ENCODE measurements at regions not wholly inside any gene's neighbourhood (a gene's known extent, or its start where the extent isn't known, plus 50 kb on each side); places are given as distances from the start of the nearest gene placed in this dataset.

DNA sequence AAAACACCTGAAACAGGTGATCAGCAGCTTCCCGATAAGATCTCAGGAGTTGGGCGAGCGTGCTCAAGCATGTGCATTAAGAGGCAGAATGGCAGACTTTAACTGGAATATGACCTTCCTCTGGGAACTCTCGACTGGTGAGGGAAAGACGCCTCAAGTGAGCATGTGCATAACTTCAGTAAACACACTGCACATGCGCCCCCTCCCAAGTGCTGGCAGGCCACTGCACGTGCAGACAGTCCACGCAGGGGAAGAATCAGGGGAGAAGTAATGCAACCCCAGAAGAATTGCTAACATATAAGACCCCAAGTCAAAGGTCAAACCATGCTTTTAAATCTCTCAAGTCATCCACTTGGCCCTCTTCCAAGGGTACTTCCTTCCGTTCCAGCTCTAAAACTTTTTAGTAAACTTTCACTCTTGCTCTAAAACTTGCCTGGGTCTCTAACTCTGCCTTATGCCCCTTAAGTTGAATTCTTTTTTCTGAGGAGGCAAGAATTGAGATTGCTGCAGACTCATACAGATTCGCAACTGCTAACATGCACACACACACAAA is 541.0 kb downstream of the TNS3 start:
- no peak for DNase-seq

- no peak for DNase-seq
These were observed 542.0 kb downstream of the TNS3 start for GRCh38 chr7:47039904-47040303.

- DNase-seq = no peak
These were observed 542.7 kb downstream of the TNS3 start for GRCh38 chr7:47039089-47039648.

DNA sequence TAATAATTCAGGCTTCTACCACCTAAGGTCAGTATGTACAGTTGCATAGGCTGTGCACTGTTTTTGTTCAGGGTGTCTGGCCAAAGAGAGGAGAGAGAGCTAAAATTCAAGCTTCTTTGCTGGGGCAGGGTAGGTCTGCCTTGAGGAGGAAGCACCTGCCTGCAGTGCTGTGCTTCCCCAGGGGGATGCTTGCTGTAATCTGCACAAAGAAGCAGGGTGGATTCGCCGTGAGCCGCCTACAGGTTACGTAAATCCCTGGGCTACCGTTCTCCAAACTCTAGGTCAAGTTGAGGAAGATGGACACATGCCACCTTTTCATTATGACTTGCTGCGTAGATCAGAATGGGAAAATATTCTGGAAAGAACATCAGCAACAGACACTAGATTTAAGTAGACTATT is 543.3 kb downstream of the TNS3 start:
- no peak for DNase-seq

GRCh38 chr7:47037607-47038006 is 544.3 kb downstream of the TNS3 start:
- DNase-seq = no peak

DNA sequence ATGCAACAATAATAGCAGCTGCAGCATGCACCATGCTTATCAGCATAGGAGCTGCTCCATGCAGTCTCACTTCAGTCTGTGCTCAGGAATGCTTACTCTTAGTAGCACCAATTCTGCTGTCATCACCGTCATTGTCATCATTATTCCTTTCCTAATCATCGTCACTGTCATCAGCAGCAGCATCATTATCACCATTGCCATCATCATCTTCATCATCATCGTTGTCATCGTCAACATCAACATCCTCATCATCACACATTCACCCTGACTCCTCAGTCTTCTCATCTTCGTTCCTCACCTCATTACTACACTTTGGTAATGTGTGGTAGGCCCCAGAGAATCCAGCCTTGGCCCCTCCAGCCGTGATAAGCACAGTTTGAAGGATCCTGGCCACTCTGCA is 545.0 kb downstream of the TNS3 start:
- no peak for DNase-seq

DNA sequence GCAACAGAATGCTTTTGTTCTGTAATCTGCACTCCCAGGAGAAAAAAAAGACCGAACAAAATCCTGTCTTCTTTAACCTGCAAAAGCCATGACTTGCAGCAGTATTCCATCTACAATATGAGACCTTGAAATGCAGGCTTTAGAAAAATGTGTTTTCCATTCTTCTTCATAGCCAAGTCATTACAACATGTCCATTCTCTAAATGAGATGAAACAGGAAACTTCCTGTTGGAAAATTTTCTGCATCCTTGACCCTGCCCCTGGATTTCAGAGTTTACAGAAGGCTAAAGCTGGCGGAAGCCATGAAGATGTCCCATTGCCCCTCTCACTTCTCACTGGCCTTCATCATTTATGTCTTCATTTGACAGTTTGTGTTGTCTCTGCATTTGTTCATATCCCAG is 546.4 kb downstream of the TNS3 start:
- no peak for DNase-seq

DNA sequence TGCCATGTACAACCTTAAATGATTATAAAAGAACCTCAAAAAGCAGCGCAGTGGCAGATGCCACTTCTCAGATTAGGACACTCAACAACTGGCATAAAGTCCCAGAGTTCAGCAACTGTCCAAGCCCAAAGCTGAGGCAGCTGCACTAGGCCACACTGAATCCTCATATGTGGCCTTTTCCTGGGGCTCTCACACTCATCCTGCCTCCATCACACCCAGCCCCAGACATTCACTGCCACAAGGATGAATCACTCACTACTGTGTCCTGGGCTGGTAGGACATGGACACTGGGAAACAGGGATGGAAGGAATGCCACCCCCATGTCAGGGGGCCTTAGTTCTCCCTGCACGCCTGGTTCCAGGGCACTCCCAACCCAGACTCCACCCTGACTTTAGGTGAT is 547.7 kb downstream of the TNS3 start:
- DNase-seq = no peak

DNA sequence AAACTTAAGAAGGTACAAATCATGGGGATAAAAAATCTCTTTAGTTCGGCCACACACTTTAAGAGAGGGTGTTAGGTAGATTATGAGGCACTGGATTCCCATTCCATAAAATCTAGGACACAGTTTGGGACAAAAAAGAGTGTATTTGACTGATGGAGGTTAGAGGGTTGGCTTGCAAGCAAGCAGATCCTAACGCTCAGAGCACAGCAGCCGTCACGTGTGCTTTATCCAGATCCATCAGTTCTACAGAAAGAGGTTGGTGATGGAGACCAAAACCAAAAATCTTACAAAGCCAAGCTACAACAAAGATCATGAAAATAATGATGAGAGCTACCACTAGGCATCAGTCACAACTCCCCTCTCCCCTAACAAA is 549.4 kb downstream of the TNS3 start:
- DNase-seq = no peak

DNA sequence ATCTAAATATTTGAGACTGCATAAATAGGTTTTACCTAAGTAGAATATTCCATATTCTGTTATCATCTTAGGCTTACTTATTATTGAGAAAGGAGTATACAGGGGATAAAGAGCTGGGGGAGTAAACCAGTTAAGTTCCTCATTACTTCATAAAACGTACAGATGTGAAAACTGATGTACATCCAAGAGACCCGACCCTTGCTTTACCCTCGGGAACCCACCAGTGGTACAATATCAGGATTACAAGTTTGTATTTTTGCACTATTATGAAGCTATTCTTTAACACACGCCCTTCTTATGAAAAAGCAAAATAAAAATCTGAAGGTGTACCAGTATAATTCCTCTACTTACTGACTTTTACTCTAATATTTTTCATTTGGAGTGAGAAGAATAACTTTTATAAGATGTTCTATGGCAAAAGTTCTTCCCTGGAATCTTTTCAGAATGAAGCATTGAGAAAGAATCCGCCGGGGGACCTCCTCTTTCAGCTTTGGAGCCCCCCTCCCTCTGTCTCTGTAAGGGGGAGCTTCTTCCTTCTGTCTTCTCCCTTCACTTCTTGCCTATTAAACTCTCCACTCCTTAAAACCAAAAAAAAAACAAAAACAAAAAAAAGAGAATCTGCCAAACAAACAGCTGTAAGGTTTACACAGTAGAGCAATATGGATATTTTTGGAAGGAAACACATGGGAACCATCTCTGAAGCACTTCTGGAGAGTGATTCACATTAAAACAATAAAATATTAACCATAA is 550.0 kb downstream of the TNS3 start:
- no peak for DNase-seq

DNA sequence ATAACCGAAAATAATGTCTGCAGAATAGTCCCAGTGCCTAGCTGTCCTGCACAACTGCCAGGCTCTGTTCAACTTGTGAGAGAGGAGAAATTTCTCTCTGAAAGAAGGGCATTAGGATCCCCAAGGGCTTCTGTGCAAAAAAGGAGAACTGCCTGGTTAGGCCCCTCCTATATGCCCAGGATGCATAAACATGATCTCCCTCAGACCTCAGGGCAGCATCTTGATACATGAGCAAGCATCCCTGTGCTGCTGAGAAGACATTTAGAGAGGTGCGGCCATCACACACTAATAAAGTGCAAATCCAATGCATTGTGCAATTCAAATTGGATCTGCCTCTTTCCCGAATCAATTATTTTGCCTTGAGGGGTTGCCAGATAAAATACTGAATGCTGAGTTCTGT is 553.6 kb downstream of the TNS3 start:
- no peak for DNase-seq

- DNase-seq = no peak
These were observed 554.1 kb downstream of the TNS3 start for GRCh38 chr7:47027695-47028240.

GRCh38 chr7:47026780-47027361 is 555.0 kb downstream of the TNS3 start:
- DNase-seq = no peak

DNA sequence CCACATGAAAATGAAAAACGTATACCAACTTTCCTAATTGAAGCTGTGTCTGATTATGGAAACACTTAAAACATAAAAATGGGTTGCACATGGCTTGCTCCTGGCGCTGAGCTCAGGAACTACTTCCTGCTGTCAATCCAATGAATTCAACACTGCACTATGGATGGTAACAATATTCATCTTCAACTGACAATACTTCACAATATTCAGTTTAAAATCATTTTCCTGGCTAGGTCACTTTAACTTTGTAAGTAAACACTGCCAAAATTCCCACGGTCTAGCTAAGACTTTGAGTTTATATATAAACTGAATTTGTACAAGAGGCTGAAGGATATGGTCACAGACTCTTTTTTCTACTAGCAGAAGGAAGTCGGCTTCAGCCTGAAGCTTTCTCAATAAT is 556.9 kb downstream of the TNS3 start:
- no peak for DNase-seq

GRCh38 chr7:47008461-47008860 is 573.5 kb downstream of the TNS3 start:
- DNase-seq = no peak

DNA sequence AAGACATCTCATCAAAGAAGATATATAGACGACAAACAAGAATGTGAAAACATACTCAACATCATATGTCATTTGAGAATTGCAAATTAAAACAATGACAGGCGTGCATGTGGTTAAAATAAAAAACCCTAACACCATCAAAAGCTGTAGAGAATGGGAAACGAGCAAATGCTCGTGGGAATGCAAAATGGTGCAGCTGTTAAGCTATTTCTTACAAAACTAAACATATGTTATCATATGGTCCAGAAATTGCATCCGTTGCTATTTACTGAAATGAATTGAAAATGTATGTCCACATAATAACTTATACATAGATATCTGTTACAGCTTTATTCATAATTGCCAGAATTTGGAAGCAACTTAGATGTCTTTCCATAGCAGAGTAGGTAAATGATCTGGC is 574.4 kb downstream of the TNS3 start:
- no peak for DNase-seq

DNA sequence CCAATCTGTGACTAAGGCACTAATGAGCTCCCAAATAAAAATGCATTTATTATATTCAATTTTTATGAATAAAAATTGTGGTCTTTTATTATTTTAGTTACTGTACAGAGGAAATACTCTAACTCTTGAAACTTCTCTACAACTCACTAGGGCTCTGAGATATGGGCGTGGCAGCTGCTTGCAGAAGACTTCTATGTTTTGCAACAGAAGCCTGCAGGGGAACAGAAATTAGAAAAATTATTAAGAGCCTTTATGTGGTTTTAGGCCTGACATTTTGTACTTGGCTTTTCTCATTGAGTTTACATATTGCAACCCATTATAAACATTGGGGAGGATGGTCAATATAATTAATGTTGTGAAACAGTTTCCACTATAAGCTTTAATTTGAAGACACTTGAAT is 581.4 kb downstream of the TNS3 start:
- no peak for DNase-seq

DNA sequence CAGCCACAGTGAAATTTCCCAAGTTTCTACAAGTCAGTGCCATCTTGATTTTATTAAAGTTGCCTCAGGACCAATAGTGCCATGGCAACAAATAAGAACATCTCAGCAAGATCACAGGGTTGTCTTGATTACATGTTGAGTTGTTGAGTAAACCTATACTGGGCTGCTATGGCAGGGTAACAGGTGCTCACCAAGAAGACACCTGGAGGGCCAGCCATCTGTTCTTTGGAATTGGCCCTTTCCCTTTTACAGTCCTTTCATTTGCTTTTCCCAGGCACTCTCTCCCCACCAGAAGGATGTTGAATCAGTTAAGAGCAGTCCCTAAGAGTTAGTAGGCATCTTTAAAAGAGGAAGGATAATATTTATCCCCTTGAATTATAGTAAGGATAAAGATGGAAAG is 582.0 kb downstream of the TNS3 start:
- no peak for DNase-seq

DNA sequence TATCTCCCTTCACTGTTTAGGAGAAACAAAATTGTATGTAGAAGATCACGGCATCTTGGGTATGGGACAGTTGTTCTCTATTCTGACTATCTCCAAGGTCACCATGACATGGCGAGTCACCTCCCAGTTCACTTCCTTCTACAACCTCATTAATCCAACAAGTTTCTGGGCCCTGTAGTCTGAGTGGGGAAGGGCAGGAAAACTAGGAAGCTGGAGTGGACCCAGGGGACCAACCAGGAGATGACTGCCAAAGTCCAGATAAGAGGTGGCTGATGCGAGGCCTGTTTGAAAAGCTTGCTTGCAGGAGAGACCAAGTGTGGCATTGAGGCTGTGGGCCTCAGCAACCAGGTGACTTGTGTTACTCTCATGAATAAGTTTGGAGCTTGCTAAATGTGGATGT is 584.9 kb downstream of the TNS3 start:
- DNase-seq = no peak

GRCh38 chr7:46993396-46993795 is 588.5 kb downstream of the TNS3 start:
- no peak for DNase-seq

GRCh38 chr7:46990761-46991160 is 591.1 kb downstream of the TNS3 start:
- no peak for DNase-seq

DNA sequence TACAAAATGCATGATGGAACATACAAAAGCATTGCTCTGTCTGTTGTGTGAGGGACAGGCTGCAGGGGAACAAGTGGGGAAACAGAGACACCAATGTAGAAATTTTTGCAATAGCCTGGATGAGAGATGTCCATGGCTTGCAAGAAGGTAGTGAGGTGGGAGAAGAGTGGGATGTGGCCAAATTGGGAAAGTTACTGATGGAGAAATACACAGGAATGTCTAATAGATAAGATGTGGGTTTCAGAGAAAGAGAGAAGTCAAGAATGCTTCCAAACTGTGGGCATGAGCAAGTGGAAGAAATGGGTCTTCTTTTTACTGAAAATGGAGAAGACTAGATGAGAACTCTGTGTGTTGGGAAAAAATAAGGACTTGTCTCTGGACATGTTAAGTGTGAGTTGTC is 592.7 kb downstream of the TNS3 start:
- DNase-seq = no peak

DNA sequence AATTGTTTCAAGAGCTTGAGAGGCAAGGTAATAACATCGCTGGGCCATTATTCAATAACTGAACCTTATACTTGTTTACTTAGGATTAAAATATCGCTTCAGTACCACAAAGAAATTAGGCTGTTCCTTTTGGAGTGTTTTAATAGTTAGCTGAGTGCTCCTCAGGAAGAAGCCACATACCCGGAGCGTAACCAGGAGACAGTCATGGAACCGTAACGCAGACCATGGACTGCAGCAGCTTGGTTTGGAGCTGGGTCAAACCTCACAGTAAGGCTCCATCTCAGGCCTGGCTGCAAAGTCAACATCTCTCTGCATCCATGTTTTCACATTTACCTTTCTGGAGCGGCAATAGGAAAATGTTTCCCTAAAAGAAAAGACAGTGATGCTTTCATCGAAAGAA is 599.0 kb downstream of the TNS3 start:
- DNase-seq = no peak

DNA sequence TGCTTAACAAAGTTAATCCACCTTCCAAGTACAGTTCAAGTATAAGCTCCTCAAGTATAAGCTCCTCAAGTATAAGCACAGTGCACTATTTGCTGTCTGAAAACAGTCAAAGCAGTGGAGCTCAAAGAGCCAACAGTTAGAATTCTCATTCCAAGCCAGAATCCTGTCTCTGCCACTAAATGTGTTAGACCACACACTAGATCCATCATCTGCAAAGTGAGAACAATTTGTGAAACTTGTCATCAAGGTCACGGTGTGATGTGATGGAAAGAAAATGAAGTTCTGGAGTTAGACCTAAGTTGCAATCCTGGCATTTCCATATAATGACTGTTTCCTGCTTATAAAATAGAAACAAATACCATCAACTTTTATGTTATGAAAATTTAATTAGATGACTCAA is 602.5 kb downstream of the TNS3 start:
- no peak for DNase-seq

Data from NCI-H1417 treated with DMSO at 0.1 percent for 48 hours (cell line).